Thyroid gland (tissue), 4 donors: ENCODE measurements at regions not wholly inside any gene's neighbourhood (a gene's known extent, or its start where the extent isn't known, plus 50 kb on each side); places are given as distances from the start of the nearest gene placed in this dataset.

Experiments
- CTCF ChIP-seq, 6 experiments: fragments of 200-600 bp in 3 of 6; fragments of 450-650 bp in 3 of 6; sonication (generic) in 3 of 6; IDR thresholded peaks; one replicate each; pipeline ENCODE4 v1.5.1; 2016 to 2019; ENCODE audit warnings: antibody characterized with exemption in 6 of 6, mild to moderate bottlenecking in 2 of 6, inconsistent platforms in 1 of 6, moderate library complexity in 1 of 6
- POLR2A ChIP-seq, 2 donors: fragments of 450-650 bp; IDR thresholded peaks; one replicate each; pipeline ENCODE4 v1.6.1; 2017; ENCODE audit warnings: antibody characterized with exemption in 2 of 2, mild to moderate bottlenecking in 2 of 2, moderate library complexity in 1 of 2

- no peak for TF ChIP-seq CTCF (IDR thresholded peaks at IDR 0.05)
- TF ChIP-seq POLR2A (IDR thresholded peaks at IDR 0.05) = no peak
These were observed 381.8 kb upstream of the NOX3 start for GRCh38 chr6:155837474-155837873.
